ENCODE measurements at regions not wholly inside any gene's neighbourhood (a gene's known extent, or its start where the extent isn't known, plus 50 kb on each side); places are given as distances from the start of the nearest gene placed in this dataset.

- TF ChIP-seq CTCF (IDR thresholded peaks at IDR 0.05; ENCODE audit: low read length), result no peak
- no peak for TF ChIP-seq EZH2phosphoT487 (IDR thresholded peaks at IDR 0.05; ENCODE audit: low read length)
Measured at GRCh38 chr12:65624554-65625086, 199.7 kb upstream of the HMGA2 start.

Data from MM.1S (cell line).